CD4-positive, alpha-beta T cell treated with Interleukin-15 for 4 hours (primary cell): ENCODE measurements at regions not wholly inside any gene's neighbourhood (a gene's known extent, or its start where the extent isn't known, plus 50 kb on each side); places are given as distances from the start of the nearest gene placed in this dataset.

Source experiments
- DNase-seq: peaks from one replicate; pipeline ENCODE4 v3.0.0-alpha.2; 2020; ENCODE audit warnings: low spot score

DNA sequence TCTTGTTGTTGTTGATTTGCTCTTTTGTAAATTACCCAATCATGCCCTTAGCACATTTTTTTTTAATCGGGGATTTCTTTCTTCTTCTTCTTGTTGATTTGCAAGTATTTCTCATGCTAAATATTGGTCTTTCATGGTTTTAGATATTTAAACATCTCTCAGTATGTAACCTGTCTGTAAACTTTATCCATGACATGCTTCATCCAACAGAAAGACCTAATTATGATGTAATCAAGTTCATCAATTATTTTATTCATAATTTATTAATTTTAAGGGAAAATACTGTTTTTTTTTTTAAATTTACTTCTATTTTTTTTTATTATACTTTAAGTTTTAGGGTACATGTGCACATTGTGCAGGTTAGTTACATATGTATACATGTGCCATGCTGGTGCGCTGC, 69.8 kb downstream of the TNFSF18 start:
- DNase-seq: no peak
